Stimulated activated naive CD8-positive, alpha-beta T cell treated with anti-CD3 and anti-CD28 coated beads, Interleukin-15, amount 100 ng/mL, for 72 hours (primary cell): ENCODE measurements at regions not wholly inside any gene's neighbourhood (a gene's known extent, or its start where the extent isn't known, plus 50 kb on each side); places are given as distances from the start of the nearest gene placed in this dataset.
A peak's percentile ranks its signal among the peaks of the same experiment; 100 is the strongest.

ENCODE experiments used
- ATAC-seq: fragments of 150-1000 bp; cut with Tn5 transposase; 2 replicates; pipeline ENCODE4 v1.10.0; 2021; ENCODE audit warnings: mild to moderate bottlenecking, moderate library complexity
- DNase-seq, 2 donors: peaks; one replicate each; pipeline ENCODE4 v3.0.0; 2021 to 2022
- H3K27ac Mint-ChIP-seq, 2 donors: one replicate each; pipeline ENCODE4 v1.8.0; 2022; ENCODE audit warnings: mild to moderate bottlenecking in 2 of 2, mixed read lengths in 2 of 2, moderate library complexity in 2 of 2
- H3K27me3 Mint-ChIP-seq: one replicate; pipeline ENCODE4 v1.8.0; 2022; ENCODE audit warnings: mixed read lengths
- H3K4me1 Mint-ChIP-seq: one replicate; pipeline ENCODE4 v1.8.0; 2022; ENCODE audit warnings: mild to moderate bottlenecking, mixed read lengths
- H3K4me3 Mint-ChIP-seq, 2 donors: one replicate each; pipeline ENCODE4 v1.8.0; 2022; ENCODE audit warnings: mild to moderate bottlenecking in 2 of 2, mixed read lengths in 2 of 2, moderate library complexity in 1 of 2
- H3K9me3 Mint-ChIP-seq, 2 donors: one replicate each; pipeline ENCODE4 v1.8.0; 2022; ENCODE audit warnings: mixed read lengths in 2 of 2

DNA sequence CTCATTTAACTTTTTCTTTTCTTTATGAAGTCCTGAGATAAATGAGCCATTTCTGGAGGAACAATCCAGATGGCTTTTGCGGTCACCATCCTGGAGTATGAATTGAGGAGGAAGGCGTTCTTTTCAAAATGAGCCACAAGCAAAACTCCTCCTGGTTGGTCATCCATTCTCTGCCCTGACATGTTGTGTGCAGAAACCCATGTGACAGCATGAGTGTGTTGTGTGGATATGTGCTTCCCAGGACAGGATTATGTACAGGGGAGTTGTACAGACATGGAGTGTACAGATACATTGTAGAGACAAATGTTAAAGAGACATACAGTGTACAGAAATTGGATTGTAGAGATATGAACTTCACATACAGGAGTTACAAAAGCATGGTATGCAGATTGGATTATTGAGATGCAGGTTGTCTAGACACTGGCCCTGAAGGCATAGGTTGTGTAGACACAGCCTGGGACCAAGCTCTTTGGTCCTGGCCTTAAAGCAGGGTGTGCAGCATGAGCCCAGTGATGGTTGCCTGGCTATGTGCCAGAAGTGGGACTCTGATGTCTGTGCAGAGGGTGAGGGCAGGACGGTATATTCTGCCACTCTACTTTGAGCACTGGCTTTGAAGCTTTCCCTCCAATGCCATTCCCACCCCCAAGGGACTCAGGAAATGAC is 178.5 kb upstream of the ZBED5 start:
- ATAC-seq (peak; percentile 33), DNase-seq (no peak)
- H3K4me3 Mint-ChIP-seq = no peak overlapping the region
- peaks cover 4% of the 10 kb centered on the region for H3K4me1 Mint-ChIP-seq
- no peaks in the 10 kb centered on the region for H3K27me3 Mint-ChIP-seq
- H3K27ac Mint-ChIP-seq = no peak overlapping the region
- no peaks in the 10 kb centered on the region for H3K9me3 Mint-ChIP-seq

DNA sequence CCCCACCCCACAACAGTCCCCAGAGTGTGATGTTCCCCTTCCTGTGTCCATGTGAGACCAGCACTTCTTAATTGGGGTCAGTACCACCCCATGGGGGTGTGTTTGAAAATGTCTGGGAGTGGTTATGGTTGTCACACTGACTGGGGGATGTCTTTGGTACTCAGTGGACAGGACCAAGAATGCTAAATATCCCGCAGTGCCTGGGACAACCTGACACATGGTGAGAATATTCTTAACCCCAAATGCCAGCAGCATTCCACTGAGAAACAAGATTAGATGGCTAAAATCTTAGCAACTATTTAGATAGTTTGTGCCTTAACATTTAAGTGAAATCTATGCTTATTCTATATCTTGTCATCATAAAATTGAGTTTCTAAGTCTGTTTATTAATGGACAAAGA is 177.5 kb upstream of the ZBED5 start:
- Mint-ChIP-seq H3K9me3 (no peaks in the 10 kb centered on the region), H3K27ac (no peak overlapping the region), H3K27me3 (no peaks in the 10 kb centered on the region), H3K4me1 (peaks cover 4% of the 10 kb centered on the region), H3K4me3 (no peak overlapping the region)
- DNase-seq (no peak), ATAC-seq (no peak)

DNA sequence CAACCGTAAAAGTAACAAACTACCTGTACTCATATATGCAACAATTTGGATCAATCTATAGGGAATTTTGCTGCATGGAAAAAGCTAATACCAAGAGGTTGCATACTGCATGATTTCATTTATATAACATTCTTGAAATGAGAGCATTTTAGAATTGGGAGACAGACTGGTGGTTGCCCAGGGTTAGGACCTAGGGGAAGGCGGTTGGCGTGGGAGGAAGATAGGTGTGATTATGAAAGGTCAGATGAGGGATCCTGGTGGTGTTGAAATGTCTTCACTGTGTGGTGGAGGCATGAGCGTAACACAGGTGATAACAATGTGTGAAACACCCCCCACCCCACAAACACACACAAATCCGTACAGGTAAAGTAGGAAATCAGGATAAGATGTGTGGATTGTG is 176.6 kb upstream of the ZBED5 start:
- Mint-ChIP-seq H3K9me3 (no peaks in the 10 kb centered on the region), H3K4me1 (peaks cover 4% of the 10 kb centered on the region), H3K4me3 (no peak overlapping the region), H3K27me3 (no peaks in the 10 kb centered on the region), H3K27ac (no peak overlapping the region)
- ATAC-seq (no peak), DNase-seq (no peak)

DNA sequence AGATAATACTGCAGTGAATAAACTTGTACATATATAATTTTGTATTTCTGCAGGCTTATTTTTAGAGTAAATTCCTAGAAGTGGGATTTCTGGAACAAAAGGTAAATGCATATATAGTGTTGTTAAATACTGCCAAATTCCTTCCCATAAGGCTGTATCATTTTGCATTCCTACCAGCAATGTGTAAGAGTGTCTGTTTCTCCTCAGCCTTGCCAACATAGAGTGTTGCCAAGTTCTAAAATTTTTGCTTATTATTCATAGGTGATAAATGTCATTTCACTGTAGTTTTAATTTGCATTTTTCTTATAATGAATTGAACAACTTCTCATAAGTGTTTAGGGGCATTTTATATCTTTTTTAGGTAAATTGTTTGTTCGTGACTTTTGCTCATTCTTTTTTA is 174.2 kb upstream of the ZBED5 start:
- Mint-ChIP-seq H3K4me3 (no peak overlapping the region), H3K27me3 (peaks cover 8% of the 10 kb centered on the region), H3K4me1 (peaks cover 4% of the 10 kb centered on the region), H3K27ac (no peak overlapping the region), H3K9me3 (no peaks in the 10 kb centered on the region)
- ATAC-seq = no peak
- DNase-seq = no peak

DNA sequence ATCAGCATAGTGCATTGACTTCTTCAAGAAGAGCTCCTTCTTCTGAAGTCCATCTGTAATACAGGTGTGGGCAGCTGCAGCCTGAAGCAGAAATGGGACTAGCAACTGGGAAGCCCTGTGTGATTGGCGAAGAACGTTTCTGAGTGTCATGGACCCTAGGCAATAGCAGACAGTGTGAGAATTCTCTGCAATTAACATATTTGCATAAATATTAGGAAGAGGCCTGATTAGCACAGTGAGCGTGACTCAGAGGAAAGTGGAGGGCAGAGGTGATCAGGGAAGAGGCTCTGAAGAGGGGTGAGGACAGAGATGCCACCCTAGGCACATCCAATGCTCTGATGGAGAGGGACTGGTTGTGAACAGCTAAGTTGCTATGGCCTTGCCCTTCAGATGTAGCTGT is 171.2 kb upstream of the ZBED5 start:
- no peaks in the 10 kb centered on the region for H3K4me1 Mint-ChIP-seq
- no peaks in the 10 kb centered on the region for H3K9me3 Mint-ChIP-seq
- no peak overlapping the region for H3K4me3 Mint-ChIP-seq
- H3K27me3 Mint-ChIP-seq = peaks cover 8% of the 10 kb centered on the region
- DNase-seq (no peak), ATAC-seq (no peak)
- peak overlapping the region; percentile 37 to 69 for H3K27ac Mint-ChIP-seq

DNA sequence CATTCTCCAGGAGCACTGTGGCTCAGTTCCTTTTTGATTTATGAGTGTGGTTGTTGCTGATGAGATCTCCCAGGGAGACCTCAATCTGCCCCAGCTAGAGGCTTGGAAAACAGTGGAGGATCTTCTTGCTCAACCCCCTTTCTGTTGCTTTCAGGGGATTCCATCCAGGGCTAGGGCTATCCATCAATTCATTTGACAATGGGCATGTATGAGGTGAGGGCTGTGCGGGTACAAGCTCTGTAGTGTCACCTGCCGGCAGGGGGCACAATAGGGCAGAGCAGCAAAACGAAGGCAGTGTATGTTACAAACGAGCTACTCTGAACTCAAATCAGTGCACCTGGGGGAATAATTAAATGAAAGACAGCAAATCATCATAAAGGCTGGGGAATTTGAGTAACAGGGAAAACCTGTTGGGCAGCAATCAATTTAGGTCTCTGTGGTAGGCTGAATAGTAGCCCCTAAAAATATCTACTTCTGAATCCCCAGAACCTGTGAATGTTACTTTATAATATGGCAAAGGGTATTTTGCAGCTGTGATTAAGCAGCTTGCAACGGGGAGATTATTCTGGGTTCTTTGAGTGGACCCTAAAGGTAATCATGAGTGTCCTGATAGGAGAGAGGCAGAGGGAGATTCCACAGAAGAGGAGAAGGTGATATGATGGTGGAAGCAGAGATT is 170.3 kb upstream of the ZBED5 start:
- no peaks in the 10 kb centered on the region for H3K4me1 Mint-ChIP-seq
- peak; percentile 61 to 66 for DNase-seq
- H3K9me3 Mint-ChIP-seq = no peaks in the 10 kb centered on the region

DNA sequence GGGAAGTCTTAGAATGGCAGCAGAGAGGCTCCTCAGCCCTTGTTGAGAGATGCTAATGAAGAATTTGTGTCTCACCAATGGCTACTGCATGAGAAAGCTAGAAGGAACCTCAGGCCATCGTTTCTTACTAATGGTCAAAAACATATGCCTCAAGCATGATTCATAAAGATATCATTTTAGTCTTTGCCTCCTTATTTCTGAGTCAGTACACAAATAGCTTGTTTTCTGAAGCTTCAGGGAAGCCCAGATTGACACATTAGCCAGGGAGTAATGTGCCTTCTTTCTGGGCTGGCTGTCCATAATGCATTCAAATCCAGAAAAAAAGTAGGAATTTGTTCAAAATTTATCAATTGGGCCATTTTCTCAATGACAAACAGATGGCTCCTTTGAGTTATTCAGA is 169.4 kb upstream of the ZBED5 start:
- Mint-ChIP-seq H3K4me3 (no peak overlapping the region), H3K27me3 (peaks cover 8% of the 10 kb centered on the region), H3K9me3 (no peaks in the 10 kb centered on the region), H3K4me1 (no peaks in the 10 kb centered on the region), H3K27ac (no peak overlapping the region)
- DNase-seq (no peak), ATAC-seq (no peak)

More for the DNA sequence above, 170.3 kb upstream of the ZBED5 start:
- H3K27ac Mint-ChIP-seq = no peak overlapping the region
- peak; percentile 88 for ATAC-seq
- H3K27me3 Mint-ChIP-seq = peaks cover 8% of the 10 kb centered on the region
- H3K4me3 Mint-ChIP-seq = no peak overlapping the region

DNA sequence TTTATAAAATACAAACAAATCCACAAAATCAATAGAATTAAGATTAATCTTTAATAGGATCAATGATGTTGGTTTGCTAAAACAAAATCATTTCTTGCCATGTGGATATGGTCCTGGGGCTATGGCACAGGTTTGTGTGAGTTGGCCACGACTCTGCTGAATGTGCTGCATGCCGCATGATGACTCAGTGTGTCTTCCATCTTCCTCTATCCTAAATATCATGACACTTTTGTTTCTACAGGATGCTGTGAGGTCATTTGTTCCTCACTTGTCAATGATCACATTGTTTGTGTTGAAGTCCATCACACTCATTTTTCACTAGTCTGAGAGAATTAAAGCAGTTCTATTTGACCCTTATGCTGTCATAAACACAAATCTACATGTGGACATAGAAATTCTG is 167.2 kb upstream of the ZBED5 start:
- Mint-ChIP-seq H3K27ac (no peak overlapping the region), H3K4me3 (no peak overlapping the region), H3K4me1 (no peaks in the 10 kb centered on the region), H3K9me3 (no peaks in the 10 kb centered on the region), H3K27me3 (peaks cover 8% of the 10 kb centered on the region)
- DNase-seq (no peak), ATAC-seq (no peak)

DNA sequence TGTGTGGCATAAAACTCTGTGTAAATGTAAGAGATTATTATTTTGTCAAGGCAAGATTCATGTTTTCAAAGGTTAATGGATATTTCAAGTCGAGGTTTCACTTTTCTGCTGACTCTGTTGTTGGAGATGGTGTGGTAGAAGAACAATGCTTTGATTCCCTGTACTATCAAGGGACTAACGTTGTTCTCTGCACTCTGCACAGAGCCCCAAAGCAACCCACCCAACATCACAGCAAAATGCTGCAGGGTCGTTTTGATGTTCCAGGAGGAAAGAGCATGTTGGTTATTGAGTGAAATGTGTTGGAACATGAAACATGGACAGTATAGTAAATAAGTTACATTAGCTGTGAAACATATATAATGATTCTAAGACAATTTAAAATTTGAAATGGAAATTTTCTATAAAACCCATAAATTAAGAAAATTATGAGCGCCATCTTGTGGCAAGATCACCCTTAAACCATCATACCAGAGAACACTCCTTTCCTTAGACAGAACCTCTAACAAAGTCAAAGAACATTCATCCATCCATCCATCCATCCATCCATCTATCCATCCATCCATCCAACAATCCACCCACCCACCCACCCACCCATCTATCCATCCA is 164.4 kb upstream of the ZBED5 start:
- Mint-ChIP-seq H3K4me3 (no peak overlapping the region), H3K4me1 (no peaks in the 10 kb centered on the region), H3K27me3 (no peaks in the 10 kb centered on the region), H3K27ac (no peak overlapping the region), H3K9me3 (no peaks in the 10 kb centered on the region)
- DNase-seq (no peak), ATAC-seq (no peak)

DNA sequence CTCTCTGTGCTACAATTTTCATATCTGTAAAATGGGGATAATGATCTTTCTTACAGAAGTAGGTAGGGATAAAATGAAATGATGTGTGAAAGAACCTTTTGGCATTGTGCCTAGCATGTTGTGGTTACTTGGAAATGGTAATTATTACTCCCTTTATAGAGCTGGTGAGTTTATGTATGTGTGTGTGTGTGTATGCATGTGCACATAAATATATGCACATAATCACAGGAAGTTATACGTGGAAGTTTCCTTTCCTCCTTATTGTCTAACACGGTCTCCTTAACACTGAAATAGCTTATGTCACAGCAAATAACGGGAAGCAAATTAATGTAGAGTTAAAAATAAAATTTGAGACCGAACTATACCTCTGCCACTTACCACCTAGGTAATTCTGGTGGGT is 163.7 kb upstream of the ZBED5 start:
- Mint-ChIP-seq H3K27ac (no peak overlapping the region), H3K9me3 (no peaks in the 10 kb centered on the region), H3K4me3 (no peak overlapping the region), H3K4me1 (no peaks in the 10 kb centered on the region), H3K27me3 (no peaks in the 10 kb centered on the region)
- no peak for ATAC-seq
- DNase-seq = no peak

DNA sequence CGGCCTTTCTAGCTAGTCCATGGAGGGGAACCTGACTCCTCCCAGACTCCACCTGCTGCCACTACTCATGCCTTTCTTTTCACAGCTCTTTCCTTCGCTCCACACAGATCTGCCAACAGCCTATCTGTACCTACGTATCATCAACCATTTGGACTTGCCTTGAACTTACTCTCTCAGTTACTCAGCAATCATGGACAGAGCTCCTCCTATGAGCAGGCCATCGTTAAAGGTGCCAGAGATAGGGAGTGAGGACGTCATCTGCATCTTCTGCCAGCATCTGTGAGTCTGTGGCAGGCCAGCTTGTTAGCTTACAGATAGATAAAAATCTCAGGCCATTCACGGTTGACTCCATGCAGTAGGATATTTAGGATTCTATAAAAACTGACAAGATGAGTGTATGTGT is 162.9 kb upstream of the ZBED5 start:
- H3K27ac Mint-ChIP-seq = peak overlapping the region in 1 of 2 donors; percentile 34
- DNase-seq (no peak), ATAC-seq (no peak)

DNA sequence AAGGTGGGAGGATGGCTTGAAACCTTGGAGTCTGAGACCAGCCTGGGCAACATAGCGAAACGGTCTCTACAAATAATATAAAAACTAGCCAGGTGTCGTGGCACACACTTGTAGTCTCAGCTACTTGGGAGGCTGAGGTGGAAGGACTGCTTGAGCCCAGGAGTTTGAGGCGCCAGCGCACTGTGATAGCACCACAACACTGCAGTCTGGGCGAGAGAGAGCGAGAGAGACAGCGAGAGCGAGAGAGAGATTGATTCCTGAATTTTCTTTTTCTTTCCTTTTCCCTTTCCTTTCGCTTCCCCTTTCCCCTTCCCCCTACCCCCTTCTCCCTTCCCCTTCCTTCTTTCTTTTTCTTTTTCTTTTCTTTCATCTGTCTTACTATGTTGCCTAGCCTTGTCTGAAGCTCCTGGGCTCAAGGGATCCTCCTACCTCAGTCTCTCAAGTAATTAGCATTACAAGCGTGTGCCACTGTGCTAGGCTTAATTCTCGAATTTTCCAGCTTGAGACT is 162.4 kb upstream of the ZBED5 start:
- DNase-seq = no peak
- no peaks in the 10 kb centered on the region for H3K4me1 Mint-ChIP-seq
- H3K9me3 Mint-ChIP-seq = no peaks in the 10 kb centered on the region
- no peak overlapping the region for H3K4me3 Mint-ChIP-seq
- no peak for ATAC-seq
- H3K27ac Mint-ChIP-seq = no peak overlapping the region
- H3K27me3 Mint-ChIP-seq = no peaks in the 10 kb centered on the region

More for the DNA sequence above, 162.9 kb upstream of the ZBED5 start:
- H3K4me1 Mint-ChIP-seq = no peaks in the 10 kb centered on the region
- no peak overlapping the region for H3K4me3 Mint-ChIP-seq
- H3K9me3 Mint-ChIP-seq = no peaks in the 10 kb centered on the region
- H3K27me3 Mint-ChIP-seq = no peaks in the 10 kb centered on the region

DNA sequence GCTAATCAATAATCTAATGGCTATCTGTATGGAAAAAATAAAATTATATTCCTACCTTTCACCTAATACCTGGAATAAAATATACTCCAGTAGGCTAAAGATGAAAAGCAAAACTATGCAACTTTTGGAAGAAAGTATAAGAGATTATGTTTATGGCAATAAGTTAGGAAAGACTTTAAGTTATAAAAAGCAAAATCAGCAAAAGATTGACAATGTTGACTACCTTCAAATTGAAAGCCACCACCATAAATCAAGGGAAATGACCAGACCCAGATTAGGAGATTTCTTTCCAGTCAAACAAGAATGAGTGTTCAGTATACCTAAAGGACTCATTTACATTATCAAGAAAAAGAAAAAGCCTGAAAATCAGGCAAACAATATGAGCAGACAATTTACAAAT is 159.1 kb upstream of the ZBED5 start:
- ATAC-seq = no peak
- Mint-ChIP-seq H3K27me3 (no peaks in the 10 kb centered on the region), H3K27ac (no peak overlapping the region), H3K4me3 (no peak overlapping the region), H3K4me1 (no peaks in the 10 kb centered on the region), H3K9me3 (no peaks in the 10 kb centered on the region)
- DNase-seq = no peak

DNA sequence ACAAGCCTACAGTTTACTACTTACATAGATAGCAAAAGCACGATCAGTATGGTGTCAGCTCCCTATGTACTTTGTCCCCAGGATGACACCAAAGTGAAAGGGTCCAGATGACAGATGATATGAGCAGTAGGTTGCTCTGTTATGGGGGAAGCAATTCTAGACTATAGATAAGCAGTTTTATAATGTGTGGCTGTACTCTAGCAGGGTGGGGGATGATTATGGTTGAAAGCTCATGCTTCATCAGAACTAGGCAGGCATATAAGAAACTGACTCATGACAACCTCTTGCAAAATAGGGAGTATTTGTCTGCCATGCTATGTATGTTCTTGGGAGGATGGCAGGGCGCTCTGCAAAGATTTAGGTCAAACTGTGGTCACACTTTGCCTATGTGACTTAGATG is 158.2 kb upstream of the ZBED5 start:
- H3K27ac Mint-ChIP-seq = peak overlapping the region in 1 of 2 donors; percentile 42
- H3K9me3 Mint-ChIP-seq = no peaks in the 10 kb centered on the region
- H3K4me3 Mint-ChIP-seq = no peak overlapping the region
- no peak for ATAC-seq
- H3K4me1 Mint-ChIP-seq = no peaks in the 10 kb centered on the region
- no peak for DNase-seq
- peaks cover 5% of the 10 kb centered on the region for H3K27me3 Mint-ChIP-seq

DNA sequence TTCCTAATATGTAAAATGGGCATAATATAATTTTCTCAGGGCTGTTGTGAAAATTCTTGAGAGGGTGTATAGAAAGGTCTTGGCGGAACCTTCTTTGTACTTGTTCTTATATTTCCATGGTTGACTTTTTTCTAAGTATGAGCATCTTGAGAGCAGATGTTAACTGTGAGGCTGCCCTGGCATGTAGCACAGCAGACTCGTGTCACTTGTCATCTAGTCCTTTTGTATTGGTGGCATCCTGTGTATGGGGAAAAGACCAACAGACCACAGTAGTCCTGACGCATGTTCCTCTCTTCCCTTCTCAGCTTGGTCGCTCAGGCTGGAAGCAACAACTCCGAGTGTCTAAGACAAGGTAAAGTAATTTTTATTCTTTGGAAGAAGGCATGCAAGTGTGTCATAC is 153.8 kb upstream of the ZBED5 start:
- no peak overlapping the region for H3K4me3 Mint-ChIP-seq
- no peak for ATAC-seq

DNA sequence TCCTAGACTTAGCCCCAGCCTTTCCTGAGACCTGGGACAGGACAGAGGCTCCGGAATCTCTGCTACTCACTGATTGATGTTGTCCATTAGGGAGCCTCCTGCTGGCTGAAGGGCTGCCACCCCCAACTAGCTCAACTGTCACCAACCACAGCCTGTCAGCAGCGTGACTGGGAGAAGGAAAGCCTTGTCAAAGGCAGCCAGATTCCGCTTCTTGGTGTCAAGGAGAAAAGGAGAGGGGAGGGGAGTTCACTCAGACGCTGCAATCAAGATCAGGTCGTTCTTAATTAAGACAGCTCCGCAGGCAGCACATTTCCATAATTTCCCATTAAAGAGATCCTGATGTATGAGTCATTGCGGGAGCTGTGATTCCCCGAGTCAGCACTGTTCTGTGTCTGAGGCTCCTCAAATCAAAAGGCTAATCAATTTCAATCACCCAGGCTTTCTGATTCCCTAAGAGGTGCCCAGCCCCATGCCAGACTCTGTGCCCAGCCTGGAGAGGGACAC is 152.8 kb upstream of the ZBED5 start:
- H3K9me3 Mint-ChIP-seq = no peaks in the 10 kb centered on the region
- no peak overlapping the region for H3K27ac Mint-ChIP-seq
- no peak overlapping the region for H3K4me3 Mint-ChIP-seq
- H3K27me3 Mint-ChIP-seq = peaks cover 37% of the 10 kb centered on the region
- ATAC-seq (no peak), DNase-seq (no peak)
- no peaks in the 10 kb centered on the region for H3K4me1 Mint-ChIP-seq

More for the DNA sequence above, 153.8 kb upstream of the ZBED5 start:
- Mint-ChIP-seq H3K27me3 (peaks cover 37% of the 10 kb centered on the region), H3K4me1 (no peaks in the 10 kb centered on the region), H3K27ac (no peak overlapping the region), H3K9me3 (no peaks in the 10 kb centered on the region)
- DNase-seq = no peak
